Stimulated activated naive CD4-positive, alpha-beta T cell (primary cell): ENCODE measurements at regions not wholly inside any gene's neighbourhood (a gene's known extent, or its start where the extent isn't known, plus 50 kb on each side); places are given as distances from the start of the nearest gene placed in this dataset.
"Not testable (repeated sequence)": the region's sequence is repeated elsewhere in the genome, so short reads cannot be mapped to it uniquely, and the experiment has no call there.

Source experiments
- DNase-seq, 6 experiments: peaks; one replicate each; lab custom pipeline; 2025; lab: John Stamatoyannopoulos, UW

- no peak for DNase-seq
Observed at GRCh38 chr3:72277710-72278109, 492.8 kb upstream of the PROK2 start.

GRCh38 chr3:72276806-72277205 lies 491.9 kb upstream of the PROK2 start:
- DNase-seq = no peak

- DNase-seq = no peak
Observed at GRCh38 chr3:72275331-72275751, 490.4 kb upstream of the PROK2 start.

- DNase-seq = peak in 4 of 6 experiments; percentile 8 to 55 (median 32)
Observed at GRCh38 chr3:72274493-72275330, 489.8 kb upstream of the PROK2 start.

DNA sequence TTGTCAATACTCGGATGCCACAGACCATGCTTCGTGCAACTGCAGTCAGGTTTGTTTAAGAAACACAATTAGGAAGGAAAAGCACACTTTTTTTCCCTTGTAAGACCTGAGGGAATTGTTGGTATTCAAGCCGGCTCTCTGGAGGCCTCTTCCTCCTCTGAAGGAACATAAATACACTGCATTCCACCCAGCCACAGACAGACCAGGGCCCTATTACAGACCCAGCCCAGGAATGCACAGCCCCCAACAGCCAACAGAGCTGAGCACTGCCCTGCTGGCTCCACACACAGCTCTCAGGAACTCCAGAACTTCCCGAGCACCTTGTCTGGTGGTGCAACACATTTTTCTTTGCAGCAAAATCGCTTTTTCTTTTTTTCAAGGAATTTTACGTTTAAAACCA lies 488.7 kb upstream of the PROK2 start:
- DNase-seq = no peak

DNA sequence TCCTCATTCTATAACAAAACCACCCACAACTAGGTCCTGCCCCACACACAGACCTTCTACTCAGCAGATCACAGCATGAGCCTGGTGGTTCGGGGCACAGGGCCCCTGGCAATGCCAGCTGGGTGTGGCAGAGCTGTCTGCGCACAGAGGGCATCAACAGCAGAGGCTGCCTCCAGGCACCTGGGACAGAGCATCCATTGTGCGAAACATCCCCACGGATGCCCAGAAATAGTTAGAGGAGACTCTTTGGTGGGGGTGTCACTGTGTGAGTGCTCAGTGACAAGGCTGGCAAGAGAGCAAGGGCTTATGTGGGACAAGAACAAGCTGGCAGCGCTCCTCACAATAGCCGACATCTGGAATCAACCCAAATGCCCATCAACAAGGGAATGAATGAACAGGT lies 487.4 kb upstream of the PROK2 start:
- no peak for DNase-seq

DNA sequence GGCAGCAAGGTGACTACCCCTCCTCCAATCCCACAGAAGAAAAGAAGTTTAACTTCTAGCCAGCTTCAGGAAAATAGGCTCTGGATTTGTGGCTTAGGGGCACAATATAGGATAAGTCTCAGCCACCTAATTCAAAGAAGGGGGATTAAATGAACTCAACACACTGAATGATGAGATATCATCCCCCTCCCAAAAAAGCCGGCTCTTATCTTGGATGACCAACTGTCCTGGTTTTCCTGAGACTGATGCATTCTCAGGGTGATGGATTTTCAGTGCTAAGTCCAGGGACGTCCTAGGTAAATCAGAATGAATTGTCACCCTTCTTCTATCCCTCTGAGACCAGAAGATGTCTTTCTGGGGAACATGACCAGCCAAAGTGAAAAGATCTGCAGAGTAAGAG lies 487.0 kb upstream of the PROK2 start:
- no peak for DNase-seq

DNA sequence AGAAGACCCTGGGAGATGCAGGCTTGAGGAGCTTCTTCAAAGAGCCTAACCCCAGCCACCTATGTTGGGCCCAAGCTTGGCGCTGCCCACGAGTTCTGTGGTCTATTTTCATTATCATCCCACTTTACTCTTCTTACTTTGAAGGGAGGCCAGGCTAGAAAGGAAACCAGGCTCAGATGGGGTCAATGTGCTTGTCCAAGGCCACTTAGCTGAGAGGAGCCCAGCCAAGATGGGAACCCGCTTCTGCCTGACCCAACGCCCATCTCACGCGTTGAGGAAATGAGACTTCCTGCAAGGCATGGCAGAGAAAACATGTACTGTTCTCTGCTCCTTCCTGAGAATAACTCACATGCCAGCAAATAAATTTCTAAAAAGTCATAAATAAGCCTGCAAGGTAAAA lies 486.3 kb upstream of the PROK2 start:
- no peak for DNase-seq

DNA sequence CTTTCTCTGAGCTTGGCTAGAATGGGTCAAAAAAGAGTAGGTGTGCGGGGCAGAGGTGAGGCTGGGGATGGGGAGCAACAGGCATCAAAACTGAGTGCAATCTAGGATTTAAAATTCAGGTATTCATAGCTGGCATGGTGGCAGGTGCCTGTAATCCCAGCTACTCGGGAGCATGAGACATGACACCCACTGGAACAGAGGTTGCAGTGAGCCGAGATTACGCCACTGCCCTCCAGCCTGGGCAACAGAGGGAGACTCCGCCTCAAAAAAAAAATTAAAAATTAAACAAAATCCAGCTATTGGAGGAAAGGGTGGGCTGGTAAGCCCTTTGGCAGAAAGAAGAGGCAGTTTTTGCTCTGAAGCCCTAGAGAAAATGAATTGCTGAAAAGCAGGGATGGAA lies 485.8 kb upstream of the PROK2 start:
- no peak for DNase-seq

DNA sequence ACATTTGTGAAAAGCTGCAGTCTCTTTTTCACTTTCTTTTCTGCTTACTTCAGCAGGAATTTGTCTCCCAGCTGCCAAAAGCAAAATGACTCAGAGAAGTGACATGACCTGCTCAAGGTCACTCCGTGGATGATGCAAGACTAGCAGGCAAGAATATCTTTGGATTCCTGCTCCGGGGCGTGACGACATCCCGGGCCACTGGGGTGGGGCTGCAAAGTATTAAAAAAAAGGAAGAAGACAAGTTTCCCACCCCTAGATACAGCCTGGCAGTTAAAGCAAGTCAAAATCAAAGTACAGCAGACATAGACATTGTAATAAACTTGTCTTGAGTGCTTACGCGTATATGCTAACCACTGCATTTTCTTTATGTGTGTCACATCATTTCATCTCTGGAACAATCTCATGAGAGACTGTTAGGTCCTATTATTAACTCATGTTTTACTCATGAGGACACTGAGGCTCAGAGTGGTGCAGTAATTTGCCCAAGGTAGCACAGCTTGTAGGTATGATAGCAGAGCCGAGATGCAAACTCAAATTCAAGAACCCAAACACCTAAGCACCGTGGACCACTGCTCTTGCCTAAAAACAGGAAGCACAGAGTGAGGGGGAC lies 485.2 kb upstream of the PROK2 start:
- no peak for DNase-seq

DNA sequence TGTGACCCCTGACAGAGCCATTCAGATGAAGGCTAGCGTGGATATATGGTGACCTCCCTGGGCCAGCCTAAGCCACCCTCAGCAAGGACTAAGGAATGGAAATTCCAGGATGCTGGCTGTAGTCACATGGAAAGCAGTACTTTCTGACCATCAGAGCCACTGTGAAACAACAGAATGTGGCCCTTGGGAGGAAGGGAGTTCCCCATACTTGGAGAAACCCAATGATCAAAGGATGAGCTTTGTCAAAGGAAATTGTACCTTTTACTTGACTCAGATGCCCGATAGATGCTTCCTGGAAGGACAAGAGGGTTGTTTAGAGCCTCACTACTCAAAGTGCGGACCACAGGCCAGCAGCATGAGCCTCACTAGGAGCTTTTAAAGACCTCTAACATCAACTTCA lies 484.5 kb upstream of the PROK2 start:
- DNase-seq = no peak

- not testable (repeated sequence) for DNase-seq
Observed at GRCh38 chr3:72266921-72267524, 482.1 kb upstream of the PROK2 start.

DNA sequence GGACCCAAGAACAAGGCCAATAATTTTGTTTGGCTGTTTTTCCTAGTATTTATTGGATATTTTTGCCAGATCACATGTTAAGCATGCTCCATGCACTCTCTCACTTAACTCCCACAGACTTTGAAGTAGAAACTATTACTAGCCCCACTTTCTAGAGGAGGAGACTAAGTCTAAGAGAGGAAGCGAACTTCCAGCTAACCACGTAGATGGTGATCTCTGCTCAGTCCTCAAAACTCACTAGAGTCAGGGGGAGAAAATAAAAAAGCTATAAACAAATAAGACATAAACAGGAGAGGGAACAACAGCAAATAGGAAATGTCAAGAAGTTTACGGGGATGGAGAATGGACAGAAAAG lies 481.0 kb upstream of the PROK2 start:
- DNase-seq = no peak

DNA sequence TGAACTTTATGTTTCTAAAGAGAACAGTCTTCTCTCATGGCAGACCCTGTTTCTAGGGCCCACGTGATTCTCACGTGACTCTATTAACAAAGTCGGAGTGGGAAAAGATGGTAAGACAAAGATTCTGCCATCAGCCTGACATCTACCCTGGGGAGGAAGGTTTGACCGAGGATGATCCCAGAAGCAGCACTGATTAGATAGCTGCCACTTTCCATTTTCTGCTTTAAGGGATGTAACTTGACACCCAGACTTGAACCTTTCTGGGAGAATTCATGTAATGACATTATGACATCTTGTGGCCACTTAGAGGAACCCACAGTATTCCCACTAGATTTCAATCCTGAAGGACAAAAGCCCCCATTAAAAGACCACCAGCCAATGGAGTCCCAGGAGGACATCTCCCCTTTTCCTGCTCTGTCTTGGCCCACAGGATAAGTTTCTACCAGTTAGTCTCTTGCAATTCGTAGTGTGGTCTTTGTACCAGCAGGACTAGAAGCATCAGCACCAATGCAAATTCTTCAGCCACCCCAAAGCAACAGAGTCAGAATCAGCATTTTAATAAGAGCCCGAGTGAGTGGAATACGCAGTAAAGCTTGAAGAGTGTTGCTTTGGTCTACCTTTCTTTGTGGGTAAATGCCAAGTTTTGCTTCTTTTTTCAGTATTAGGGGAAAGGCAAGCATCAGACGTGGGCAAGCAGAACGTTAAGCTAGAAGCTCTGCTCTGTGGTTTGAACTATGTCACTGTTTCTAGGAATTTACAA lies 480.5 kb upstream of the PROK2 start:
- DNase-seq = no peak

DNA sequence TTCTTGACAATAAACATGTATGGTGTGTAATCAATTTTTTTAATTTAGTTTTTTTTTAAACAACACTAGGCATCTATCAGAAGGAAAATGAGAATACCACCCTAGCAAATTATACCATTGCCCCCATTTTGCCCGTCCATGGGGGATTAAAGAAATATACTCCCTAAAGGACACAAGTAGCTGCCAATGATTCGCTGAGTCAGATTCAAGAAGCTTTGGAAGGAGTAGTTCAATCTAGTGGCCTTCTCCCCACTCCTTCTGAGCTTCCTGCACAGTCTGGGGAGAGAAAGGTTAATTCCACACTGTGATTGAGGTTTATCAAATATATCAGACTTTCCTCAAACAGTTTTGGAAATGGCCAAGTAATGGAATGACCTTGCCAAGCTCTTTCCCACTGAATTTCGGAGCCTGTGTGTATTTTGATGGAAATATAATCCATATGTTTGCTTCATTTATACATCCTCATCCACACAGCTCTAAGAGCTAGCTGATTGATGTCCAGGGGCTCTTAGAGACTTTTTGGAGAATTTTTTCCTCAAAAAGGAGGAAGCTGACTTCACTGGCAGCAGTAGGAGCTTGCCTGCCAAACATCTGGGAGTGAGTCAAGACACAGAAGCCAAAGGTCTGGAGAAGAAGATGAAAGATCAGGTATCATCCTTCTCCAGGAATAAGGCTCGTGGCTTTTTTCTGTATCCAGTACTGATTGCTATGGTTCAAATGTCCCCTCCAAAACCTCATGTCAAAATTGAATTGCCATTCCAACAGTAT lies 478.5 kb upstream of the PROK2 start:
- DNase-seq = no peak

DNA sequence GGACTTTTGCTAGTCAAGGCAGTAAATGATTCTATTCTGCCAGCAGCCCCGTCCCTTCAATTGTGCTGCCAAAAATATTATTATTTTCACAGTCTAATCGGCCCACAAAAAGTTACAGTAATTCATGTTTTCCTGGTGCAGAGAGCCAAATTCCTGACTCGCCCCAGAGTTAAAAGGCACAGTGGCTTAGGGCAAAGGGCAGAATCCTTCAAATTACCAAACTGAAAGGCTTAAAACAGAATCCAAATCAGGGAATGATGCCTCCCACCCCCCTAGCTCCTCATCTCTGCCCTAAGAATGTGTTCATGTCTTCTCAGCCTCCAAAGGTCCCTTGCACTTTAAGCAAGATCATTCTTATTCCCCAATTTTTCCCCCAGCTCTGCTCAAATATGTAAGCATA lies 477.8 kb upstream of the PROK2 start:
- no peak for DNase-seq

- DNase-seq = no peak
Observed at GRCh38 chr3:72261566-72262564, 476.9 kb upstream of the PROK2 start.

- no peak for DNase-seq
Observed at GRCh38 chr3:72260588-72260910, 475.6 kb upstream of the PROK2 start.

DNA sequence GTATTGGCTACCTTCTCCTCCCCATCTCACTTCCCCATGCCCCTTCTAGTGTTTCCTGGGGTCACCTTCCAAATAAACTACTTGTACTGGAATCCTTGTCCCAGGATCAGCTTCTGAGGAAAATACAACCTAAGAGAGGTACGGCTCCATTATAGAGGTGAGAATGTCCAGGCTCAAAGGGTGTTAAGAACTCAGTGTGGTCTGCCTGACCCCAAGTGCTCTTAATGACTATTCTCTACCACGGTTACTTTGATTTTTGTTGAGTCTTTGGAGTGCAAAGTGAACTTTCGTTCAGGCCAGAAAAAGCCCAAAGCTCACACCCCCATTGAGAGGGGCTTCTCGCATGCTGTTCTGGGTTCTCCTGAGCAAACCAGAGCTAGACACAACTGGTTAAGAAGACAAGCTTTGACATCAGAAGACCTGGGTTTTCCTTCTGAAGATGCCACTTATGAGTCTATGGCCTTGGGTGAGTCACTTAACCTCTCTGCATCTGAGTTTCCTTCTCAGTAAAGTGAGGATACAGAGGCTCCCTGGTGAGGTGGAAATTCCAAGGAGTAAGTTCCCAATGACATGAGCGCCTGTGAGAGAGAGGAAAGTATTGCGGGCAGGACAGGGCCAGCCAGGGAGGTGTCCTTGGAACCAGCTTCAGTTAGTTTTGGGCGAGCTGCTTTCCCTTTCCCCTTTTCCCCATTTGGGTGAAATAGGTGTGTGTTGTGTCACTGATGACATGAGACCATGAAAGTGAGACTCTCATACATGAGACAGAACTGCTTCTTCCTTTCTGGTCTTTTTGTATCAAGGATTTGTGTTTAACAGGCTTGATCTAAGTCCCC lies 475.0 kb upstream of the PROK2 start:
- no peak for DNase-seq
